ENCODE measurements at regions not wholly inside any gene's neighbourhood (a gene's known extent, or its start where the extent isn't known, plus 50 kb on each side); places are given as distances from the start of the nearest gene placed in this dataset.
"Not testable (repeated sequence)": the region's sequence is repeated elsewhere in the genome, so short reads cannot be mapped to it uniquely, and the experiment has no call there.

GRCh38 chr5:50898966-50899365, 232.5 kb downstream of the PARP8 start:
- intact Hi-C loops (cut with DNase I), result no loop called here
- H3K27me3 ChIP-seq (replicated peaks; ENCODE audit: insufficient read depth), result no peaks in the 10 kb centered on the region
- no peaks in the 10 kb centered on the region for H3K4me1 ChIP-seq (replicated peaks)
- H3K36me3 ChIP-seq, result no peaks in the 10 kb centered on the region
- no peak overlapping the region for H3K27ac ChIP-seq
- DNase-seq (ENCODE audit: low spot score), result no peak
- no peak overlapping the region for H3K4me3 ChIP-seq
- TF ChIP-seq POLR2A (IDR thresholded peaks at IDR 0.05) (no peak), POLR2AphosphoS5 (IDR thresholded peaks at IDR 0.05) (no peak)
- TF ChIP-seq, protein P1, sequence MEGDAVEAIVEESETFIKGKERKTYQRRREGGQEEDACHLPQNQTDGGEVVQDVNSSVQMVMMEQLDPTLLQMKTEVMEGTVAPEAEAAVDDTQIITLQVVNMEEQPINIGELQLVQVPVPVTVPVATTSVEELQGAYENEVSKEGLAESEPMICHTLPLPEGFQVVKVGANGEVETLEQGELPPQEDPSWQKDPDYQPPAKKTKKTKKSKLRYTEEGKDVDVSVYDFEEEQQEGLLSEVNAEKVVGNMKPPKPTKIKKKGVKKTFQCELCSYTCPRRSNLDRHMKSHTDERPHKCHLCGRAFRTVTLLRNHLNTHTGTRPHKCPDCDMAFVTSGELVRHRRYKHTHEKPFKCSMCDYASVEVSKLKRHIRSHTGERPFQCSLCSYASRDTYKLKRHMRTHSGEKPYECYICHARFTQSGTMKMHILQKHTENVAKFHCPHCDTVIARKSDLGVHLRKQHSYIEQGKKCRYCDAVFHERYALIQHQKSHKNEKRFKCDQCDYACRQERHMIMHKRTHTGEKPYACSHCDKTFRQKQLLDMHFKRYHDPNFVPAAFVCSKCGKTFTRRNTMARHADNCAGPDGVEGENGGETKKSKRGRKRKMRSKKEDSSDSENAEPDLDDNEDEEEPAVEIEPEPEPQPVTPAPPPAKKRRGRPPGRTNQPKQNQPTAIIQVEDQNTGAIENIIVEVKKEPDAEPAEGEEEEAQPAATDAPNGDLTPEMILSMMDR (IDR thresholded peaks at IDR 0.05), result no peak
- H3K9me3 ChIP-seq, result no peaks in the 10 kb centered on the region

GRCh38 chr5:50900952-50901510, 234.6 kb downstream of the PARP8 start:
- DNase-seq (ENCODE audit: low spot score), result no peak
- 51% methylated on average over 3 of the region's 3 CpGs for WGBS
- intact Hi-C loops (cut with DNase I), result no loop called here
- Histone ChIP-seq H3K27me3 (replicated peaks; ENCODE audit: insufficient read depth) (no peaks in the 10 kb centered on the region), H3K36me3 (no peaks in the 10 kb centered on the region), H3K9me3 (no peaks in the 10 kb centered on the region), H3K4me1 (replicated peaks) (no peaks in the 10 kb centered on the region), H3K27ac (no peak overlapping the region), H3K4me3 (no peak overlapping the region)
- TF ChIP-seq, protein P1 (IDR thresholded peaks at IDR 0.05), result no peak
- no peak for TF ChIP-seq POLR2AphosphoS5 (IDR thresholded peaks at IDR 0.05)
- no peak for TF ChIP-seq POLR2A (IDR thresholded peaks at IDR 0.05)

GRCh38 chr5:50903651-50904050, 237.2 kb downstream of the PARP8 start:
- no peaks in the 10 kb centered on the region for H3K9me3 ChIP-seq
- 66% methylated on average over 2 of the region's 2 CpGs for WGBS
- H3K27me3 ChIP-seq (replicated peaks; ENCODE audit: insufficient read depth), result no peaks in the 10 kb centered on the region
- no peak for DNase-seq (ENCODE audit: low spot score)
- intact Hi-C loops (cut with DNase I), result no loop called here
- H3K4me1 ChIP-seq (replicated peaks), result no peaks in the 10 kb centered on the region
- no peak overlapping the region for H3K27ac ChIP-seq
- H3K4me3 ChIP-seq, result no peak overlapping the region
- H3K36me3 ChIP-seq, result no peaks in the 10 kb centered on the region
- TF ChIP-seq, protein P1 (IDR thresholded peaks at IDR 0.05), result no peak
- TF ChIP-seq POLR2AphosphoS5 (IDR thresholded peaks at IDR 0.05) (no peak), POLR2A (IDR thresholded peaks at IDR 0.05) (no peak)

GRCh38 chr5:50905996-50906570, 239.6 kb downstream of the PARP8 start:
- intact Hi-C loops (cut with DNase I), result no loop called here
- WGBS, result 71% methylated on average over 2 of the region's 2 CpGs
- H3K9me3 ChIP-seq, result no peaks in the 10 kb centered on the region

GRCh38 chr5:50920160-50920559, 253.7 kb downstream of the PARP8 start:
- H3K36me3 ChIP-seq; H3K4me3 ChIP-seq; H3K4me1 ChIP-seq (replicated peaks); DNase-seq (ENCODE audit: low spot score); H3K9me3 ChIP-seq; H3K27ac ChIP-seq; H3K27me3 ChIP-seq (replicated peaks; ENCODE audit: insufficient read depth); intact Hi-C loops (cut with DNase I): not testable (repeated sequence)
- WGBS, result 98% methylated on average over 13 of the region's 13 CpGs

More at GRCh38 chr5:50905996-50906570, 239.6 kb downstream of the PARP8 start:
- no peak for DNase-seq (ENCODE audit: low spot score)
- TF ChIP-seq, protein P1 (IDR thresholded peaks at IDR 0.05), result no peak
- TF ChIP-seq POLR2A (IDR thresholded peaks at IDR 0.05) (no peak), POLR2AphosphoS5 (IDR thresholded peaks at IDR 0.05) (no peak)
- Histone ChIP-seq H3K27me3 (replicated peaks; ENCODE audit: insufficient read depth) (no peaks in the 10 kb centered on the region), H3K4me3 (no peak overlapping the region), H3K36me3 (no peaks in the 10 kb centered on the region), H3K4me1 (replicated peaks) (no peaks in the 10 kb centered on the region), H3K27ac (no peak overlapping the region)
